H1 (cell line): ENCODE measurements at regions not wholly inside any gene's neighbourhood (a gene's known extent, or its start where the extent isn't known, plus 50 kb on each side); places are given as distances from the start of the nearest gene placed in this dataset.

Source experiments
- CTCF ChIA-PET: fragments of 300-600 bp; sonication (Branson Sonifier 250); formaldehyde crosslinking; loops from one replicate; lab custom pipeline; 2021; ENCODE audit not compliant: partially characterized antibody; lab: Charles Lee
- POLR2A ChIA-PET: fragments of 300-600 bp; sonication (Branson Sonifier 250); formaldehyde crosslinking; loops from one replicate; lab custom pipeline; 2021; ENCODE audit warnings: inconsistent platforms; ENCODE audit not compliant: partially characterized antibody; lab: Charles Lee
- DNase-seq, 2 experiments: peaks; one replicate each; pipeline versions ENCODE4 v3.0.0 to v3.0.0-alpha.2; 2010 to 2022; ENCODE audit warnings: low spot score in 2 of 2, low read depth in 1 of 2, mixed read lengths in 1 of 2
- FAIRE-seq: peaks from 2 replicates; lab custom pipeline; 2011; peaks lifted over from hg19 to GRCh38; lab: Jason Lieb, UNC
- H2AFZ ChIP-seq: 2 replicates; pipeline ENCODE4 v1.8.1; 2012; ENCODE audit warnings: low read length, inconsistent platforms
- H2AK5ac ChIP-seq: 2 replicates; pipeline ENCODE4 v1.6.1; 2013; ENCODE audit warnings: low read depth, low read length
- H2BK120ac ChIP-seq: replicated peaks from 2 replicates; pipeline ENCODE3; 2013; ENCODE audit warnings: low read depth, low read length, inconsistent platforms
- H2BK12ac ChIP-seq: 2 replicates; pipeline ENCODE4 v1.6.1; 2013; ENCODE audit warnings: low read depth, low read length
- H2BK15ac ChIP-seq: 2 replicates; pipeline ENCODE4 v1.6.1; 2013; ENCODE audit warnings: low read length
- H2BK20ac ChIP-seq: 2 replicates; pipeline ENCODE4 v1.6.1; 2013; ENCODE audit warnings: low read length
- H2BK5ac ChIP-seq: 2 replicates; pipeline ENCODE4 v1.6.1; 2013; ENCODE audit warnings: low read depth, low read length
- H3K14ac ChIP-seq: 2 replicates; pipeline ENCODE4 v1.6.1; 2013; ENCODE audit warnings: inconsistent platforms; ENCODE audit not compliant: insufficient read length
- H3K18ac ChIP-seq: 2 replicates; pipeline ENCODE4 v1.6.1; 2013; ENCODE audit warnings: low read length; ENCODE audit errors: extremely low read depth
- H3K23ac ChIP-seq: 2 replicates; pipeline ENCODE4 v1.6.1; 2013; ENCODE audit warnings: inconsistent platforms; ENCODE audit not compliant: insufficient read length
- H3K23me2 ChIP-seq: 2 replicates; pipeline ENCODE4 v1.6.1; 2013; ENCODE audit warnings: low read depth, low read length
- H3K27ac ChIP-seq: 2 replicates; pipeline ENCODE4 v1.6.1; 2011; ENCODE audit warnings: low read depth, low read length, inconsistent platforms
- H3K27me3 ChIP-seq, 4 experiments: replicated peaks in 1 of 4; 1 replicate in 1 of 4; 2 replicates in 3 of 4; pipeline versions ENCODE4 v1.6.1 to v1.8.1; 2011 to 2013; ENCODE audit warnings: low read length in 3 of 4, mild to moderate bottlenecking in 3 of 4, inconsistent platforms in 2 of 4, mixed read lengths in 2 of 4, moderate library complexity in 1 of 4; ENCODE audit not compliant: control insufficient read depth in 3 of 4, insufficient read depth in 3 of 4; ENCODE audit errors: extremely low read depth in 1 of 4
- H3K36me3 ChIP-seq, 4 experiments: 2 replicates each; pipeline versions ENCODE4 v1.6.1 to v1.8.1; 2011 to 2013; ENCODE audit warnings: mild to moderate bottlenecking in 4 of 4, low read length in 3 of 4, moderate library complexity in 2 of 4, control low read depth in 1 of 4, inconsistent platforms in 1 of 4; ENCODE audit not compliant: insufficient read depth in 4 of 4, control insufficient read depth in 2 of 4
- H3K4ac ChIP-seq: replicated peaks from 2 replicates; pipeline ENCODE3; 2013; ENCODE audit warnings: low read length, low read depth, mixed read lengths, inconsistent platforms; ENCODE audit not compliant: insufficient read length
- H3K4me1 ChIP-seq, 4 experiments: replicated peaks in 1 of 4; 1 replicate in 1 of 4; 2 replicates in 3 of 4; pipeline versions ENCODE4 v1.6.1 to v1.8.1; 2011 to 2013; ENCODE audit warnings: low read length in 3 of 4, inconsistent platforms in 2 of 4, mixed read lengths in 1 of 4; ENCODE audit not compliant: insufficient read depth in 4 of 4, control insufficient read depth in 3 of 4
- H3K4me2 ChIP-seq, 2 experiments: 2 replicates each; pipeline versions ENCODE4 v1.6.1 to v1.8.1; 2011 to 2013; ENCODE audit warnings: low read depth in 2 of 2, low read length in 2 of 2, control low read depth in 1 of 2, inconsistent platforms in 1 of 2, mild to moderate bottlenecking in 1 of 2; ENCODE audit not compliant: insufficient read depth in 1 of 2
- H3K4me3 ChIP-seq, 4 experiments: fragments of 200-600, 300-600 bp in 1 of 4; sonication (generic), shearing (Covaris generic), sonication (Bioruptor Twin) in 1 of 4; 2 replicates each; pipeline versions ENCODE4 v1.5.1 to v1.8.1; 2011 to 2016; ENCODE audit warnings: low read length in 4 of 4, low read depth in 3 of 4, control low read depth in 2 of 4, inconsistent platforms in 2 of 4, mild to moderate bottlenecking in 2 of 4, mixed read lengths in 1 of 4, moderate library complexity in 1 of 4; ENCODE audit not compliant: insufficient read depth in 2 of 4; ENCODE audit errors: extremely low read depth in 1 of 4
- H3K56ac ChIP-seq: replicated peaks from 2 replicates; pipeline ENCODE3; 2013; ENCODE audit warnings: low read depth, mild to moderate bottlenecking, mixed read lengths, low read length, inconsistent platforms; ENCODE audit not compliant: insufficient read length
- H3K79me1 ChIP-seq: 2 replicates; pipeline ENCODE4 v1.6.1; 2013; ENCODE audit warnings: low read depth, low read length, control low read depth
- H3K79me2 ChIP-seq, 2 experiments: 2 replicates each; pipeline versions ENCODE4 v1.6.1 to v1.8.1; 2012 to 2013; ENCODE audit warnings: low read length in 2 of 2, mild to moderate bottlenecking in 2 of 2, inconsistent platforms in 1 of 2; ENCODE audit not compliant: insufficient read depth in 2 of 2, control insufficient read depth in 1 of 2
- H3K9ac ChIP-seq, 4 experiments: replicated peaks in 1 of 4; 1 replicate in 1 of 4; 2 replicates in 3 of 4; pipeline versions ENCODE4 v1.6.1 to v1.8.1; 2011 to 2013; ENCODE audit warnings: low read depth in 3 of 4, low read length in 3 of 4, control low read depth in 2 of 4, mild to moderate bottlenecking in 2 of 4, moderate library complexity in 2 of 4, inconsistent platforms in 1 of 4; ENCODE audit errors: extremely low read depth in 1 of 4
- H3K9me3 ChIP-seq, 2 experiments: 2 replicates each; pipeline versions ENCODE4 v1.6.1 to v1.8.1; 2012 to 2013; ENCODE audit warnings: mild to moderate bottlenecking in 2 of 2, moderate library complexity in 2 of 2, control low read depth in 1 of 2, inconsistent platforms in 1 of 2, low read depth in 1 of 2, low read length in 1 of 2, mixed read lengths in 1 of 2; ENCODE audit not compliant: insufficient read depth in 2 of 2
- H4K20me1 ChIP-seq, 2 experiments: replicated peaks in 1 of 2; 2 replicates each; pipeline versions ENCODE3 to v1.8.1; 2011 to 2013; ENCODE audit warnings: inconsistent platforms in 2 of 2, low read length in 2 of 2, mild to moderate bottlenecking in 1 of 2; ENCODE audit not compliant: insufficient read depth in 2 of 2, control insufficient read depth in 1 of 2
- H4K5ac ChIP-seq: 2 replicates; pipeline ENCODE4 v1.6.1; 2013; ENCODE audit warnings: low read length, low read depth, mixed read lengths, inconsistent platforms; ENCODE audit not compliant: insufficient read length
- H4K8ac ChIP-seq: 2 replicates; pipeline ENCODE4 v1.8.0; 2013; ENCODE audit warnings: mild to moderate bottlenecking, moderate library complexity, low read length, inconsistent platforms; ENCODE audit not compliant: insufficient read depth; ENCODE audit errors: extremely low read depth
- H4K91ac ChIP-seq: replicated peaks from 2 replicates; pipeline ENCODE3; 2013; ENCODE audit warnings: low read length, mixed read lengths, inconsistent platforms; ENCODE audit not compliant: insufficient read length
- BCL11A ChIP-seq, 2 experiments: IDR thresholded peaks; one replicate each; pipeline ENCODE4 v1.6.1; 2011; ENCODE audit warnings: low read depth in 2 of 2, low read length in 2 of 2, mild to moderate bottlenecking in 2 of 2
- CBX8 ChIP-seq: fragments of 300-800, 300-1000 bp; sonication (generic); IDR thresholded peaks from 2 replicates; pipeline ENCODE4 v1.7.1; 2016; ENCODE audit warnings: low read depth, low read length, borderline replicate concordance
- SIN3A ChIP-seq, 2 experiments: IDR thresholded peaks in 1 of 2; conservative IDR thresholded peaks in 1 of 2; 2 replicates each; pipeline ENCODE4 v1.6.1; 2011 to 2012; ENCODE audit warnings: low read length in 2 of 2, improper control_type of control experiment in 1 of 2, low read depth in 1 of 2, mild to moderate bottlenecking in 1 of 2
- SUZ12 ChIP-seq: fragments of 200-600 bp; sonication (generic); IDR thresholded peaks from 2 replicates; pipeline ENCODE4 v1.6.1; 2012; ENCODE audit warnings: mild to moderate bottlenecking, inconsistent platforms, low read length, moderate library complexity, mixed read lengths
- TCF12 ChIP-seq: IDR thresholded peaks from 2 replicates; pipeline ENCODE4 v1.6.1; 2011; ENCODE audit warnings: low read depth, mild to moderate bottlenecking, low read length
- WGBS, 2 experiments: shearing (Covaris generic) in 1 of 2; methylation state at CpG; one replicate each; pipeline versions ENCODE4 v1.1.6 to v1.1.7; 2013 to 2015; ENCODE audit warnings: low lambda C conversion rate in 2 of 2, mixed read lengths in 2 of 2, inconsistent platforms in 1 of 2, low coverage in 1 of 2, missing lambda C conversion rate in 1 of 2; ENCODE audit not compliant: insufficient replicate concordance in 2 of 2, insufficient coverage in 1 of 2, insufficient read length in 1 of 2; ENCODE audit errors: extremely low coverage in 1 of 2, missing lambda C conversion rate in 1 of 2; 5-methylcytosine and 5-hydroxymethylcytosine counted together

GRCh38 chr9:23220957-23221356 lies 605.1 kb downstream of the ELAVL2 start:
- Histone ChIP-seq H4K20me1 (no peaks in the 10 kb centered on the region), H3K27me3 (no peaks in the 10 kb centered on the region), H3K4me2 (no peak overlapping the region), H3K36me3 (no peaks in the 10 kb centered on the region), H3K23ac (no peak overlapping the region), H3K79me2 (no peaks in the 10 kb centered on the region), H3K4me1 (no peaks in the 10 kb centered on the region), H2AK5ac (no peak overlapping the region), H4K91ac (no peak overlapping the region), H2BK12ac (no peak overlapping the region), H2AFZ (no peak overlapping the region), H4K5ac (no peak overlapping the region), H3K14ac (no peak overlapping the region), H3K56ac (no peak overlapping the region), H3K18ac (no peak overlapping the region), H3K9me3 (no peaks in the 10 kb centered on the region), H2BK120ac (no peak overlapping the region), H3K79me1 (no peaks in the 10 kb centered on the region), H3K23me2 (no peaks in the 10 kb centered on the region), H4K8ac (no peak overlapping the region), H3K9ac (no peak overlapping the region), H3K27ac (no peak overlapping the region), H3K4me3 (no peak overlapping the region), H3K4ac (no peak overlapping the region), H2BK15ac (no peak overlapping the region), H2BK20ac (no peak overlapping the region), H2BK5ac (no peak overlapping the region)
- ChIA-PET POLR2A (no interaction called here), CTCF (interaction anchor here (1.1 to 1.6 kb wide), 2 partner anchors 269 to 271 kb away, joined by 3 to 4 read pairs; no protein-coding TSS in a partner anchor)
- WGBS, 2 experiments = 81% methylated on average over 3 of the region's 3 CpGs; no CpG with 5 or more reads in 1 of the 2 experiments
- DNase-seq = no peak
- no peak for FAIRE-seq
- TF ChIP-seq SIN3A (conservative IDR thresholded peaks at IDR 0.05 in 1 of 2, IDR thresholded peaks at IDR 0.05 in 1 of 2; ENCODE audit: low read depth in 1 of 2, low read length in 2 of 2) (no peak), TCF12 (no peak), BCL11A (IDR thresholded peaks at IDR 0.05; ENCODE audit: low read depth in 2 of 2, low read length in 2 of 2) (no peak), CBX8 (no peak), SUZ12 (no peak)
